SIG-M5 treated with dmso at 0.1 percent for 504 hours (cell line): ENCODE measurements at regions not wholly inside any gene's neighbourhood (a gene's known extent, or its start where the extent isn't known, plus 50 kb on each side); places are given as distances from the start of the nearest gene placed in this dataset.
"Not testable (repeated sequence)": the region's sequence is repeated elsewhere in the genome, so short reads cannot be mapped to it uniquely, and the experiment has no call there.

ENCODE experiments used
- DNase-seq: peaks from one replicate; lab custom pipeline; 2025; ENCODE audit not compliant: unreplicated experiment; lab: John Stamatoyannopoulos, UW

GRCh38 chr14:63147018-63147417 lies 57.2 kb upstream of the RHOJ start:
- DNase-seq = no peak

GRCh38 chr14:63134801-63135200 lies 69.4 kb upstream of the RHOJ start:
- peak; percentile 4 for DNase-seq

DNA sequence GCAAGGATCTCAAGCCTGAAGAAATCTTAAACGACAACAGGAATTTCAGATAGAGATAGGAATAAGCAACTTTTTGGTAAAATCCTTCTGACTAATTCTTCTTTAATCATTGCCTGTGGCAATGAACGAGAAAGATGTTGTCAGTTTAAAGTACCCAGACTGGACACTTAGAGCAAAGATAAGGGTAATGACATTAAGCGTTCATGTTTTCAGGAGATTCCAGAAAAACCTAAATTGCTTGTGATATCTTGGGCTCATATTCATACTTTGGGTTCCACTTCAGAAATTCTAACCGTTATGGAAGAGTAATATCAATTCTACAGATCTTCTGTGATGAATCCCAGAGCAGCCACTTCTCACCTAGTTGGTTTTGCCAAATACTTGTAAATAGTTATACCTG lies 73.7 kb upstream of the RHOJ start:
- no peak for DNase-seq

DNA sequence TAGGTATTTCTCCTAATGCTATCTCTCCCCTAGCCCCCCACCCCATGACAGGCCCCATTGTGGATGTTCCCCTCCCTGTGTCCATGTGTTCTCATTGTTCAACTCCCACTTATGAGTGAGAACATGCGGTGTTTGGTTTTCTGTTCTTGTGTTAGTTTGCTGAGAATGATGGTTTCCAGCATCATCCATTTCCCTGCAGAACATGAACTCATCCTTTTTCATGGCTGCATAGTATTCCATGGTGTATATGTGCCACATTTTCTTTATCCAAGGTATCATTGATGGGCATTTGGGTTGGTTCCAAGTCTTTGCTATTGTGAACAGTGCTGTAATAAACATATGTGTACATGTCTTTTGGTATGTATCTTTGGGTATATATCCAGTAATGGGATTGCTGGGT lies 61.2 kb upstream of the KCNH5 start:
- DNase-seq = not testable (repeated sequence)

DNA sequence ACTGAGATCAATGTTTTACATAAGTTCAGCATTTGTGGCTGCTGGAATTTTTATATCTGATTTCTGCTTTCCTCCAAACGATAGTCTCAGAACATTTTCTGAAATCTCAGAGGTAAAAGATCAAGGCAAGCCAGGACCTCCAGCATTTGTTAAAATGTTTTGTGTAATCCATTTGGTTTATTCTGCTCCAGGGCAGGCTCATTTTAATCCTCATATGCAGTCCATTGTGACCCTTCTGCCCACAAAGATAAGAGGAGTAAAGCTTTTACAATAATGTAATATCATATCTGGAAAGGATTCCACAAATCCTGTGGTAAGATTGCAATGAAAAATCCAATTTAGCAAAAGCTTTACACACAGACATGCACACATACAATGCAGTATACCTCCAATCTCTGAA lies 55.3 kb upstream of the KCNH5 start:
- DNase-seq = no peak

GRCh38 chr14:63096186-63096585 lies 50.9 kb upstream of the KCNH5 start:
- DNase-seq = no peak
